Stomach (tissue), 8 donors: ENCODE measurements at regions not wholly inside any gene's neighbourhood (a gene's known extent, or its start where the extent isn't known, plus 50 kb on each side); places are given as distances from the start of the nearest gene placed in this dataset.

Experiments used
- DNase-seq, 2 donors: peaks; one replicate each; pipeline versions ENCODE4 v3.0.0 to v3.0.0-alpha.2; 2013 to 2019
- H3K27ac ChIP-seq, 5 donors: fragments of 200-600 bp in 4 of 5; sonication (generic) in 4 of 5; one replicate each; pipeline ENCODE4 v1.5.1; 2013 to 2019; ENCODE audit warnings: mild to moderate bottlenecking in 1 of 5, moderate library complexity in 1 of 5
- H3K27me3 ChIP-seq, 3 donors: fragments of 200-600 bp; sonication (generic); one replicate each; pipeline ENCODE4 v1.5.1; 2017 to 2019; ENCODE audit warnings: mixed run types in 1 of 3
- H3K36me3 ChIP-seq, 4 donors: fragments of 200-600 bp; sonication (generic); 1 replicate in 3 of 4; 2 replicates in 1 of 4; pipeline ENCODE4 v1.5.1; 2016 to 2019
- H3K4me1 ChIP-seq, 4 donors: fragments of 200-600 bp; sonication (generic); one replicate each; pipeline ENCODE4 v1.5.1; 2016 to 2019
- H3K4me3 ChIP-seq, 4 donors: fragments of 200-600 bp; sonication (generic) in 3 of 4; one replicate each; pipeline ENCODE4 v1.5.1; 2016 to 2019; ENCODE audit warnings: mild to moderate bottlenecking in 1 of 4
- H3K9me3 ChIP-seq, 4 donors: fragments of 200-600 bp; sonication (generic); one replicate each; pipeline ENCODE4 v1.5.1; 2016 to 2019
- CTCF ChIP-seq, 7 experiments: fragments of 450-650 bp in 4 of 7; fragments of 200-600 bp in 3 of 7; sonication (generic) in 3 of 7; IDR thresholded peaks; one replicate each; pipeline ENCODE4 v1.5.1; 2016 to 2019; ENCODE audit warnings: antibody characterized with exemption in 7 of 7, control low read depth in 2 of 7, mild to moderate bottlenecking in 1 of 7
- EP300 ChIP-seq: sonication (generic); formaldehyde crosslinking; IDR thresholded peaks from one replicate; pipeline ENCODE4 v1.6.1; 2017; ENCODE audit warnings: antibody characterized with exemption
- POLR2A ChIP-seq, 4 donors: fragments of 450-650 bp; IDR thresholded peaks; one replicate each; pipeline ENCODE4 v1.6.1; 2016; ENCODE audit warnings: antibody characterized with exemption in 4 of 4, control low read depth in 2 of 4, mild to moderate bottlenecking in 1 of 4, moderate library complexity in 1 of 4
- POLR2AphosphoS5 ChIP-seq, 3 donors: sonication (generic); formaldehyde crosslinking; IDR thresholded peaks; one replicate each; pipeline ENCODE4 v1.6.1; 2016; ENCODE audit warnings: antibody characterized with exemption in 3 of 3
- WGBS, 5 donors: extraction: QIAGEN DNeasy Blood & Tissue Kit in 3 of 5; methylation state at CpG; one replicate each; pipeline versions ENCODE4 v1.1.5 to v1.1.7; 2013 to 2018; 5-methylcytosine and 5-hydroxymethylcytosine counted together
- intact Hi-C: fragments of 100-400 bp; cut with DNase I; formaldehyde crosslinking; loops from one replicate; pipeline ENCODE4 v1.15.1; 2023; ENCODE audit warnings: low total_unique reads
- donor health status: healthy with polysubstance abuse.
- donor health status: Bipolar disorder and iron deficiency.
- donor health status: healthy.

- intact Hi-C loops = no loop called here
- H3K27me3 ChIP-seq = no peaks in the 10 kb centered on the region
- peaks cover 0 to 10% (median 8%) of the 10 kb centered on the region in 4 donors for H3K9me3 ChIP-seq
- no peak overlapping the region for H3K4me3 ChIP-seq
- no peaks in the 10 kb centered on the region for H3K4me1 ChIP-seq
- no peak overlapping the region for H3K27ac ChIP-seq
- no peak for TF ChIP-seq CTCF (IDR thresholded peaks at IDR 0.05)
- TF ChIP-seq POLR2AphosphoS5 (IDR thresholded peaks at IDR 0.05) = no peak
- TF ChIP-seq EP300 = no peak
- no peak for TF ChIP-seq POLR2A (IDR thresholded peaks at IDR 0.05)
- DNase-seq = no peak
- no peaks in the 10 kb centered on the region for H3K36me3 ChIP-seq
Observed at GRCh38 chr16:55154956-55155355, 169.0 kb upstream of the IRX6 start.

GRCh38 chr16:55155815-55156214 is 168.2 kb upstream of the IRX6 start:
- no peaks in the 10 kb centered on the region for H3K36me3 ChIP-seq
- intact Hi-C loops = no loop called here
- DNase-seq = no peak
- no peaks in the 10 kb centered on the region for H3K4me1 ChIP-seq
- no peak overlapping the region for H3K27ac ChIP-seq
- TF ChIP-seq POLR2A (IDR thresholded peaks at IDR 0.05) = no peak
- TF ChIP-seq POLR2AphosphoS5 (IDR thresholded peaks at IDR 0.05) = no peak
- TF ChIP-seq CTCF (IDR thresholded peaks at IDR 0.05) = no peak
- no peak for TF ChIP-seq EP300
- H3K9me3 ChIP-seq = peaks cover 0 to 10% (median 8%) of the 10 kb centered on the region in 4 donors
- no peaks in the 10 kb centered on the region for H3K27me3 ChIP-seq
- H3K4me3 ChIP-seq = no peak overlapping the region
- 86 to 96% (median 92%) methylated on average over 9 of the region's 9 CpGs for whole genome bisulfite sequencing, 5 donors

GRCh38 chr16:55169780-55170179 is 154.2 kb upstream of the IRX6 start:
- Histone ChIP-seq H3K27ac (no peak overlapping the region), H3K27me3 (no peaks in the 10 kb centered on the region), H3K9me3 (no peaks in the 10 kb centered on the region), H3K36me3 (no peaks in the 10 kb centered on the region), H3K4me3 (no peak overlapping the region), H3K4me1 (no peaks in the 10 kb centered on the region)
- intact Hi-C loops = no loop called here
- 68 to 76% (median 73%) methylated on average over 9 of the region's 9 CpGs for WGBS, 5 donors
- DNase-seq = no peak
- TF ChIP-seq EP300 (no peak), POLR2AphosphoS5 (IDR thresholded peaks at IDR 0.05) (no peak), POLR2A (IDR thresholded peaks at IDR 0.05) (no peak), CTCF (IDR thresholded peaks at IDR 0.05) (no peak)

GRCh38 chr16:55171241-55171640 is 152.8 kb upstream of the IRX6 start:
- Histone ChIP-seq H3K36me3 (no peaks in the 10 kb centered on the region), H3K9me3 (no peaks in the 10 kb centered on the region), H3K4me1 (no peaks in the 10 kb centered on the region), H3K27me3 (no peaks in the 10 kb centered on the region), H3K4me3 (no peak overlapping the region), H3K27ac (no peak overlapping the region)
- no peak for DNase-seq
- intact Hi-C loops = no loop called here
- TF ChIP-seq POLR2AphosphoS5 (IDR thresholded peaks at IDR 0.05) (no peak), CTCF (IDR thresholded peaks at IDR 0.05) (no peak), EP300 (no peak), POLR2A (IDR thresholded peaks at IDR 0.05) (no peak)
- WGBS, 5 donors = 69 to 76% (median 71%) methylated on average over 2 of the region's 2 CpGs
